ENCODE measurements at regions not wholly inside any gene's neighbourhood (a gene's known extent, or its start where the extent isn't known, plus 50 kb on each side); places are given as distances from the start of the nearest gene placed in this dataset.

GRCh38 chr12:27190761-27191160 is 53.3 kb upstream of the STK38L start:
- no peak overlapping the region for H3K27ac ChIP-seq (ENCODE audit: low read depth, low read length)
- no peaks in the 10 kb centered on the region for H3F3A ChIP-seq (ENCODE audit: insufficient read depth)
- H3K36me3 ChIP-seq (ENCODE audit: low read length): no peaks in the 10 kb centered on the region
- no peak overlapping the region for H2AFZ ChIP-seq (ENCODE audit: low read depth, low read length, severe bottlenecking)
- TF ChIP-seq EZH2phosphoT487 (conservative IDR thresholded peaks at IDR 0.05; ENCODE audit: low read length) (no peak), CTCF (IDR thresholded peaks at IDR 0.05; ENCODE audit: insufficient read depth, low read length, poor library complexity, severe bottlenecking) (no peak)
- H3K79me2 ChIP-seq (ENCODE audit: insufficient read depth, low read length): no peaks in the 10 kb centered on the region
- no peak overlapping the region for H3K4me2 ChIP-seq (ENCODE audit: low read depth, low read length, poor library complexity, severe bottlenecking)
- H3K27me3 ChIP-seq (ENCODE audit: low read length): no peaks in the 10 kb centered on the region
- H3K9me2 ChIP-seq (replicated peaks; ENCODE audit: insufficient read depth, low read length): no peaks in the 10 kb centered on the region
- H4K20me1 ChIP-seq (ENCODE audit: low read depth, low read length): no peaks in the 10 kb centered on the region
- H3K9ac ChIP-seq (ENCODE audit: low read length): no peak overlapping the region
- no peak overlapping the region for H3K4me3 ChIP-seq (ENCODE audit: insufficient read depth, low read length, poor library complexity, severe bottlenecking)
- H3K9me3 ChIP-seq (ENCODE audit: insufficient read depth, low read length): no peaks in the 10 kb centered on the region

GRCh38 chr12:27191531-27191930 is 52.6 kb upstream of the STK38L start:
- Histone ChIP-seq H3F3A (ENCODE audit: insufficient read depth) (no peaks in the 10 kb centered on the region), H3K9ac (ENCODE audit: low read length) (no peak overlapping the region), H3K9me2 (replicated peaks; ENCODE audit: insufficient read depth, low read length) (no peaks in the 10 kb centered on the region), H3K4me2 (ENCODE audit: low read depth, low read length, poor library complexity, severe bottlenecking) (no peak overlapping the region), H3K4me3 (ENCODE audit: insufficient read depth, low read length, poor library complexity, severe bottlenecking) (no peak overlapping the region), H3K27ac (ENCODE audit: low read depth, low read length) (no peak overlapping the region), H4K20me1 (ENCODE audit: low read depth, low read length) (no peaks in the 10 kb centered on the region), H3K36me3 (ENCODE audit: low read length) (no peaks in the 10 kb centered on the region), H3K9me3 (ENCODE audit: insufficient read depth, low read length) (no peaks in the 10 kb centered on the region), H3K27me3 (ENCODE audit: low read length) (no peaks in the 10 kb centered on the region), H2AFZ (ENCODE audit: low read depth, low read length, severe bottlenecking) (no peak overlapping the region), H3K79me2 (ENCODE audit: insufficient read depth, low read length) (no peaks in the 10 kb centered on the region)
- TF ChIP-seq CTCF (IDR thresholded peaks at IDR 0.05; ENCODE audit: insufficient read depth, low read length, poor library complexity, severe bottlenecking): no peak
- no peak for TF ChIP-seq EZH2phosphoT487 (conservative IDR thresholded peaks at IDR 0.05; ENCODE audit: low read length)

GRCh38 chr12:27192118-27192802 is 51.8 kb upstream of the STK38L start:
- H3K36me3 ChIP-seq (ENCODE audit: low read length): no peaks in the 10 kb centered on the region
- no peak overlapping the region for H2AFZ ChIP-seq (ENCODE audit: low read depth, low read length, severe bottlenecking)
- no peaks in the 10 kb centered on the region for H3F3A ChIP-seq (ENCODE audit: insufficient read depth)
- H3K27me3 ChIP-seq (ENCODE audit: low read length): no peaks in the 10 kb centered on the region
- no peak overlapping the region for H3K4me3 ChIP-seq (ENCODE audit: insufficient read depth, low read length, poor library complexity, severe bottlenecking)
- no peaks in the 10 kb centered on the region for H4K20me1 ChIP-seq (ENCODE audit: low read depth, low read length)
- H3K9ac ChIP-seq (ENCODE audit: low read length): no peak overlapping the region
- no peaks in the 10 kb centered on the region for H3K9me3 ChIP-seq (ENCODE audit: insufficient read depth, low read length)
- H3K27ac ChIP-seq (ENCODE audit: low read depth, low read length): no peak overlapping the region
- no peak overlapping the region for H3K4me2 ChIP-seq (ENCODE audit: low read depth, low read length, poor library complexity, severe bottlenecking)
- TF ChIP-seq CTCF (IDR thresholded peaks at IDR 0.05; ENCODE audit: insufficient read depth, low read length, poor library complexity, severe bottlenecking): no peak
- no peak for TF ChIP-seq EZH2phosphoT487 (conservative IDR thresholded peaks at IDR 0.05; ENCODE audit: low read length)
- no peaks in the 10 kb centered on the region for H3K9me2 ChIP-seq (replicated peaks; ENCODE audit: insufficient read depth, low read length)
- H3K79me2 ChIP-seq (ENCODE audit: insufficient read depth, low read length): no peaks in the 10 kb centered on the region

All from SU-DHL-6 (cell line).